Right lobe of liver (tissue), 4 donors: ENCODE measurements at regions not wholly inside any gene's neighbourhood (a gene's known extent, or its start where the extent isn't known, plus 50 kb on each side); places are given as distances from the start of the nearest gene placed in this dataset.

Experiments used
- POLR2A ChIP-seq: fragments of 450-650 bp; IDR thresholded peaks from one replicate; pipeline ENCODE4 v1.6.1; 2017; ENCODE audit warnings: antibody characterized with exemption, mild to moderate bottlenecking
- TF ChIP-seq, protein P1 (sequence below), 4 donors: fragments of 200-600 bp in 3 of 4; fragments of 450-650 bp in 1 of 4; IDR thresholded peaks; one replicate each; pipeline versions ENCODE4 v1.5.1 to v1.8.0; 2016 to 2022; ENCODE audit warnings: antibody characterized with exemption in 4 of 4, mild to moderate bottlenecking in 2 of 4
- donor health status: DM: no; HTN: no; CAD: no.
- donor health status: DM: no; HTN: no; CAD: no.
- donor health status: DM: no; HTN: yes; CAD: no.

- TF ChIP-seq, protein P1, sequence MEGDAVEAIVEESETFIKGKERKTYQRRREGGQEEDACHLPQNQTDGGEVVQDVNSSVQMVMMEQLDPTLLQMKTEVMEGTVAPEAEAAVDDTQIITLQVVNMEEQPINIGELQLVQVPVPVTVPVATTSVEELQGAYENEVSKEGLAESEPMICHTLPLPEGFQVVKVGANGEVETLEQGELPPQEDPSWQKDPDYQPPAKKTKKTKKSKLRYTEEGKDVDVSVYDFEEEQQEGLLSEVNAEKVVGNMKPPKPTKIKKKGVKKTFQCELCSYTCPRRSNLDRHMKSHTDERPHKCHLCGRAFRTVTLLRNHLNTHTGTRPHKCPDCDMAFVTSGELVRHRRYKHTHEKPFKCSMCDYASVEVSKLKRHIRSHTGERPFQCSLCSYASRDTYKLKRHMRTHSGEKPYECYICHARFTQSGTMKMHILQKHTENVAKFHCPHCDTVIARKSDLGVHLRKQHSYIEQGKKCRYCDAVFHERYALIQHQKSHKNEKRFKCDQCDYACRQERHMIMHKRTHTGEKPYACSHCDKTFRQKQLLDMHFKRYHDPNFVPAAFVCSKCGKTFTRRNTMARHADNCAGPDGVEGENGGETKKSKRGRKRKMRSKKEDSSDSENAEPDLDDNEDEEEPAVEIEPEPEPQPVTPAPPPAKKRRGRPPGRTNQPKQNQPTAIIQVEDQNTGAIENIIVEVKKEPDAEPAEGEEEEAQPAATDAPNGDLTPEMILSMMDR (IDR thresholded peaks at IDR 0.05): no peak
- no peak for TF ChIP-seq POLR2A
Observed at GRCh38 chr4:115343171-115343570, 229.8 kb upstream of the NDST4 start.
